ENCODE measurements at regions not wholly inside any gene's neighbourhood (a gene's known extent, or its start where the extent isn't known, plus 50 kb on each side); places are given as distances from the start of the nearest gene placed in this dataset.

- no peak overlapping the region for H3K27ac Mint-ChIP-seq
- H3K9me3 Mint-ChIP-seq = no peaks in the 10 kb centered on the region
- no peaks in the 10 kb centered on the region for H3K36me3 Mint-ChIP-seq (ENCODE audit: low read depth)
- POLR2A ChIA-PET = no interaction called here
- intact Hi-C loops (cut with micrococcal nuclease) = no loop called here
- no peak overlapping the region for H3K4me3 Mint-ChIP-seq
- CTCF ChIA-PET = no interaction called here
- H3K4me1 Mint-ChIP-seq (ENCODE audit: low read depth) = no peaks in the 10 kb centered on the region
- no peaks in the 10 kb centered on the region for H3K27me3 Mint-ChIP-seq
- TF ChIP-seq CTCF (IDR thresholded peaks at IDR 0.05) = no peak
- ATAC-seq (no peak), DNase-seq (no peak)
Measured at GRCh38 chr7:110568388-110568787, 522.5 kb upstream of the LRRN3 start.

- no peak for TF ChIP-seq CTCF (IDR thresholded peaks at IDR 0.05)
- intact Hi-C loops (cut with micrococcal nuclease) = no loop called here
- ChIA-PET CTCF (no interaction called here), POLR2A (no interaction called here)
- Mint-ChIP-seq H3K27ac (no peak overlapping the region), H3K4me3 (no peak overlapping the region), H3K27me3 (no peaks in the 10 kb centered on the region), H3K9me3 (no peaks in the 10 kb centered on the region), H3K4me1 (ENCODE audit: low read depth) (no peaks in the 10 kb centered on the region), H3K36me3 (ENCODE audit: low read depth) (no peaks in the 10 kb centered on the region)
- DNase-seq = no peak
- ATAC-seq = no peak
Measured at GRCh38 chr7:110568932-110569331, 522.0 kb upstream of the LRRN3 start.

GRCh38 chr7:110569486-110570205 lies 521.3 kb upstream of the LRRN3 start:
- intact Hi-C loops (cut with micrococcal nuclease) = no loop called here
- no peak overlapping the region for H3K27ac Mint-ChIP-seq
- H3K36me3 Mint-ChIP-seq (ENCODE audit: low read depth) = no peaks in the 10 kb centered on the region
- CTCF ChIA-PET = no interaction called here
- ATAC-seq (no peak), DNase-seq (no peak)
- POLR2A ChIA-PET = no interaction called here
- H3K9me3 Mint-ChIP-seq = no peaks in the 10 kb centered on the region
- H3K4me3 Mint-ChIP-seq = no peak overlapping the region
- no peaks in the 10 kb centered on the region for H3K4me1 Mint-ChIP-seq (ENCODE audit: low read depth)
- no peak for TF ChIP-seq CTCF (IDR thresholded peaks at IDR 0.05)
- no peaks in the 10 kb centered on the region for H3K27me3 Mint-ChIP-seq

- intact Hi-C loops (cut with micrococcal nuclease) = no loop called here
- no peaks in the 10 kb centered on the region for H3K9me3 Mint-ChIP-seq
- ATAC-seq (no peak), DNase-seq (no peak)
- H3K36me3 Mint-ChIP-seq (ENCODE audit: low read depth) = no peaks in the 10 kb centered on the region
- no peak overlapping the region for H3K4me3 Mint-ChIP-seq
- TF ChIP-seq CTCF (IDR thresholded peaks at IDR 0.05) = no peak
- ChIA-PET POLR2A (no interaction called here), CTCF (no interaction called here)
- no peaks in the 10 kb centered on the region for H3K27me3 Mint-ChIP-seq
- H3K27ac Mint-ChIP-seq = no peak overlapping the region
- no peaks in the 10 kb centered on the region for H3K4me1 Mint-ChIP-seq (ENCODE audit: low read depth)
Measured at GRCh38 chr7:110573862-110574528, 516.9 kb upstream of the LRRN3 start.

- Mint-ChIP-seq H3K9me3 (peaks cover 2% of the 10 kb centered on the region), H3K36me3 (ENCODE audit: low read depth) (no peaks in the 10 kb centered on the region), H3K27me3 (no peaks in the 10 kb centered on the region), H3K27ac (no peak overlapping the region), H3K4me3 (no peak overlapping the region), H3K4me1 (ENCODE audit: low read depth) (no peaks in the 10 kb centered on the region)
- POLR2A ChIA-PET = no interaction called here
- TF ChIP-seq CTCF (IDR thresholded peaks at IDR 0.05) = no peak
- no peak for DNase-seq
- intact Hi-C loops (cut with micrococcal nuclease) = no loop called here
- ATAC-seq = no peak
- CTCF ChIA-PET = no interaction called here
Measured at GRCh38 chr7:110587294-110587693, 503.6 kb upstream of the LRRN3 start.

All from activated CD8-positive, alpha-beta T cell treated with anti-CD3 and anti-CD28 coated beads for 36 hours (primary cell).